ENCODE measurements at regions not wholly inside any gene's neighbourhood (a gene's known extent, or its start where the extent isn't known, plus 50 kb on each side); places are given as distances from the start of the nearest gene placed in this dataset.

GRCh38 chr1:87560601-87561360, 232.1 kb downstream of the LMO4 start:
- DNase-seq (ENCODE audit: low read depth) = no peak
- TF ChIP-seq CTCF (conservative IDR thresholded peaks at IDR 0.05; ENCODE audit: control insufficient read depth, insufficient read depth, low read depth, low read length) = no peak

GRCh38 chr1:87563211-87563610, 234.5 kb downstream of the LMO4 start:
- no peak overlapping the region for H3K4me3 ChIP-seq (ENCODE audit: control insufficient read depth, low read depth, low read length)
- DNase-seq (ENCODE audit: low read depth) = no peak
- TF ChIP-seq CTCF (conservative IDR thresholded peaks at IDR 0.05; ENCODE audit: control insufficient read depth, insufficient read depth, low read depth, low read length) = no peak

More at GRCh38 chr1:87560601-87561360, 232.1 kb downstream of the LMO4 start:
- no peak overlapping the region for H3K4me3 ChIP-seq (ENCODE audit: control insufficient read depth, low read depth, low read length)

GRCh38 chr1:87565861-87566260, 237.2 kb downstream of the LMO4 start:
- no peak for TF ChIP-seq CTCF (conservative IDR thresholded peaks at IDR 0.05; ENCODE audit: control insufficient read depth, insufficient read depth, low read depth, low read length)
- no peak overlapping the region for H3K4me3 ChIP-seq (ENCODE audit: control insufficient read depth, low read depth, low read length)
- no peak for DNase-seq (ENCODE audit: low read depth)

- DNase-seq (ENCODE audit: low read depth) = no peak
- no peak overlapping the region for H3K4me3 ChIP-seq (ENCODE audit: control insufficient read depth, low read depth, low read length)
- TF ChIP-seq CTCF (conservative IDR thresholded peaks at IDR 0.05; ENCODE audit: control insufficient read depth, insufficient read depth, low read depth, low read length) = no peak
Measured at GRCh38 chr1:87568005-87568404, 239.3 kb downstream of the LMO4 start.

GRCh38 chr1:87568911-87569310, 240.2 kb downstream of the LMO4 start:
- no peak for TF ChIP-seq CTCF (conservative IDR thresholded peaks at IDR 0.05; ENCODE audit: control insufficient read depth, insufficient read depth, low read depth, low read length)
- DNase-seq (ENCODE audit: low read depth) = no peak
- no peak overlapping the region for H3K4me3 ChIP-seq (ENCODE audit: control insufficient read depth, low read depth, low read length)

GRCh38 chr1:87572008-87572407, 243.3 kb downstream of the LMO4 start:
- no peak for TF ChIP-seq CTCF (conservative IDR thresholded peaks at IDR 0.05; ENCODE audit: control insufficient read depth, insufficient read depth, low read depth, low read length)
- no peak overlapping the region for H3K4me3 ChIP-seq (ENCODE audit: control insufficient read depth, low read depth, low read length)
- DNase-seq (ENCODE audit: low read depth) = no peak

Data from fibroblast of mammary gland (primary cell).